HG02759 (cell line): ENCODE measurements at regions not wholly inside any gene's neighbourhood (a gene's known extent, or its start where the extent isn't known, plus 50 kb on each side); places are given as distances from the start of the nearest gene placed in this dataset.

Source experiments
- ATAC-seq: cut with Tn5 transposase; IDR thresholded peaks from one replicate; pipeline ENCODE4 v1.9.1; 2021; ENCODE audit warnings: mild to moderate bottlenecking, moderate library complexity; ENCODE audit not compliant: unreplicated experiment

- ATAC-seq = no peak
Observed at GRCh38 chr13:103405297-103405696, 339.1 kb upstream of the SLC10A2 start.

GRCh38 chr13:103403814-103404213, 337.6 kb upstream of the SLC10A2 start:
- no peak for ATAC-seq

DNA sequence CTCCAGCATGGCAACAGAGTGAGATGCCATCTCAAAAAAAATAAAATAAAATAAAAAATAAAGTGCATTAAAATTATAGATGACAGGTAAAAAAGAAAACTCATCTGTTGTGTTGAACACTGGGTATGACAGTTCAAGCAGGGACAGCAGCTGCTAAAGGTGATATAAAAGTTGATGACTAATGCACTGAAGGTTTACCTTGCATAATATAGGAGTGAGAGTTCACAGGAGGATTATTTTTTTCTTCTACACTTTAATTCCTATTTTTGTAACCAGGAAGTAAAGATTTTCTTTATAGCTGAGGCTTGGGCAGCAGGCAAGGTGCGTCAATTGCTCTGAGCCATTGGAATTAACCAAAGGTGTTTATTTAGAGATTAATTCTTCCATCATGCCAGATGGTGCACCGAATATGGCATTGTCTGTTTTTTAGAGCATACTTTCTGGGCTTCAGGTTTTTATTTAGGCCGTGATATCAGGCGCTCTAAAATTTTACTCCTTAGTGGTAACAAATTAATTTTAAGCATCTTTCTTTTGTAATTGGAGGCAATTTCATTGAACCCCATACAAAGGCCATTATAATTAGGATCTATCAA, 337.0 kb upstream of the SLC10A2 start:
- ATAC-seq = no peak

GRCh38 chr13:103395139-103395538, 328.9 kb upstream of the SLC10A2 start:
- ATAC-seq = no peak

GRCh38 chr13:103394618-103395017, 328.4 kb upstream of the SLC10A2 start:
- ATAC-seq = no peak

DNA sequence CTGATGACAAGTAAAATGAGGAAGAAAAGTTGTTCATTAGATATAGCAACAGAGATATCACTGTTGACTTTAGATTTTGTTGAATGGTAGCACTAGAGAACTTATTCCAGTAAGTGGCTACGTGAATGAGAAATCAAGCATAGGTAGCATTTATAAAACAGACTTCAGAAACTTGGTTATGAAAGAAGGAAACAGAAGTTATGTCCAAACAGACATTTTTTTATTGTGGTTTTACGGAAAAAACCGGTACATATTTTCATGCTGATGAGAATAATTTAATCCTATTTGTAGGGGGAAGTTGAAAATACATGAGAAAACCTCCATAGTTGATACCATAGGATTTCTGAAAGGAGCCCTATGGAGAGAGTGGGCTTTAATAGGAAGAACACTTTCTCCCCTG, 325.7 kb upstream of the SLC10A2 start:
- no peak for ATAC-seq

- ATAC-seq = no peak
Observed at GRCh38 chr13:103388839-103389238, 322.6 kb upstream of the SLC10A2 start.

DNA sequence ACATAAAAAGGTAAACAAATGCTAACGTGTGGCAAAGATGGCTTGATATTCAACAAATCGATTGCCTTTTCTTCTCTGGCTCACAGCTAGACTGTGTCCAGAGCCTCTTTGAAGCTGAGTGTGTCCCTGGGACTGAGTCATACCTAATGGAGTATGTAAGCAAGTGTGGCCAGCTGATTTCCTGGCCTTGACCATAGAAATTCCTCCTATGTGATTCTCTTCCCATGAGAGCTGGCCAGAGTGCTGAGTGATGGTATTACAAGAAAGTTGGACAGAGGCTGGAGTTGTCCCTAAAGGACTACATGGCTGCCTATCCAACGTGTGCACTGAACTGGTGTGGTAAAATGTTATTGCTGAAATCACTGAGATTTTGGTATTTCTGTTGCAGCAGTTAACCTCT, 320.1 kb upstream of the SLC10A2 start:
- ATAC-seq = no peak

DNA sequence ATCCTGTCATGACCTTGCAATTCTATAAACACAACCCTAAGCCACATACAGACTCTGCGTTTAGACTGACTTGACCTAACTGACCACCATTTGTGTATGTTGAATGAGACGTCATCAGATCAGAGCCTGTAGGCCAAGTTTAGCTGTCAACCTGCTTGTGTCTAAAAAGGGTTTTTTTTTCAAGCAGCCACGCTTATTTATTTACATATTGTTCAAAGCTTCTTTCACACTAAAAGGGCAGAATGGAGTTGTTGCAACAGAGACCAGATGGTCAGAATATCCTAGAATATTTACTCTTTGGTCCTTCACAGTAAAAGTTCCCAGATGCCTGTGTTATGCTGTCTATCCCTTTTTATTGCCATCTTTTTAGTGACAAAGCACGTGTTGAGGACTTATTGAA, 307.7 kb upstream of the SLC10A2 start:
- ATAC-seq = no peak

DNA sequence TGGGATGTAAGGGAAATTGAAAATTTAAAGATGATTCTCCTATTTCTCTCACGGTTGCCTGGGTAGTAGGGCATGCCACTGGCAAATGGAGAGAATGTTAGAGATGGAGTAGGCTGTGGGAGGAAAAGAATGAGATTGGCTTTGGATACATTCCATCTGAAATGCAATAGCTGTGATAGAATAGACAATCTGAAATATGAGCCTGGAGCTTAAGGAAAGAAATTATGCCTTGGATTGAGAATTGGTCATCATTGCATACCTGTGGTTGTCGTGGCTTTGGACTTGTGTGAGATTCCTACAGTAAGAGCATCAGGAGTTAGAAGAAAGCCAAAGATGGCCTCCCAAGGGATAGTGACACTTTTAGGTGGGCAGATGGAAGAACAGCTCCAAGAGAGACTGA, 305.1 kb upstream of the SLC10A2 start:
- no peak for ATAC-seq

DNA sequence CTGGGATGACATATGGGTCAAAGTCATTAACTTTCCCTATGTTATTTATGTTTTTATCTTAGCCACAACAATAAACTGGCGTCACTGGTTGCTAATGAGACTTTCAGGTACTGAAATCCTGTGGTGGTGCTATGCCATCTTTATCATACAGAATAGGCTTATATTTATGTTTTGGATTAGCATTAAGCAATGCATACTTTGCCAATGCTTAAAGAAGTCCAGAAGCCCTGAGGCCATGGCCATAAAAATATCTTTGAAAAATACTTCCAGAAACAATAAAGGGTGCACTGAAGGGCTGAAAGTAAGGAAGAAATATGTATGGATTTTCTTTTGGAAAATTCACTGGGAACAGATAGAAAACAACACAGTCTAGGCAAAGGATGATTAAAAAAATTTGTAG, 304.6 kb upstream of the SLC10A2 start:
- no peak for ATAC-seq

DNA sequence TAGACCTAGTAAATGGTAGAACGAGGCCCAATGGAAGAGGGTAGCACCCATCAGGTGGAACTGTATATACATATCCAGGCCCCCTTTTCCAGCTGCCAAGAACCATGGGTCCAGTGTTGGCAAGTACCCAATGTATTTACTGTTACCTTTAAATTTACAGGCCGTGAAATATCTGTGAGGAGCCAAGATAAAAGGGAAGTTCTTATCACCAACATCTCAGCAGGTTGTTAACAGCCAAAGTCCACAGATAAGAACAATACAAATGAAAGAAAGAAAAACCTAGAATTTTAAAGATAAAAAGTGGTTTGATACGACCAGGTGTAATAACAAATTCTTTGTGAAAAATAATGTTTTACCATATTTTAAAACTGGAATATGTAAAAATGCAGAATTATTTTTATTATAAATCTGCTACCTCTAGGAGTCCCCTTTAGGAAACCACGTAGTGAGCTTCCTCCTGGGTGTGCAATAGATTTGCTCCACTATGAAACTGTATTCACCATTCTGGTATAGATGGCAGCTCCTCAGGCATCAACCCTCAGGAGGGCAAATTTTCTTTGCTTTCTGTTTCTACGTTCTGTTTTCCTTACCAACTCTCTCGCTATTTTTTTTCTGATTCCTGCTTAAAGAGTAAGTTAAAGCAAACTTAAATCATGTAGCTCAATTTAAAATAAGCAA, 292.2 kb upstream of the SLC10A2 start:
- no peak for ATAC-seq

- ATAC-seq = no peak
Observed at GRCh38 chr13:103356226-103356864, 290.1 kb upstream of the SLC10A2 start.

- no peak for ATAC-seq
Observed at GRCh38 chr13:103354171-103354570, 288.0 kb upstream of the SLC10A2 start.

- no peak for ATAC-seq
Observed at GRCh38 chr13:103351035-103351828, 285.0 kb upstream of the SLC10A2 start.

- ATAC-seq = no peak
Observed at GRCh38 chr13:103350147-103350546, 283.9 kb upstream of the SLC10A2 start.

- ATAC-seq = no peak
Observed at GRCh38 chr13:103349211-103349980, 283.2 kb upstream of the SLC10A2 start.

DNA sequence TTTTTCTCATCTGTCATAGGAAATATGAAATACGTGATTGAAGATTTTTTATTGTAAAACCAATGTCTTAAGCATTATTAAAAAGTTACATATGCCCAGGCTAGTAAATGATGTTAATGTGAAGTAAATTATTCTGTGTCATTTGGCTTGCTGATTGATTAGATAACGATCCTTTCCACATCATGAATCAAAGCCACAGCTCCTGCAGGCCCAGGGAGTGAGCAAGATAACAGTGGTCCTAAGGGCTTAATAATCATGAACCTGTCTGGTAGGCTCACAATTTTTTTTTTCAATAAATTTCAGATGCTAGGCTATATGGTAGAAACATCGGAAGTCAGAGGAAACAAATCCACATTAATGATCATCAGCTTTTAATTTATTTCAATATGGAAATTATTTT, 269.0 kb upstream of the SLC10A2 start:
- ATAC-seq = no peak

GRCh38 chr13:103331924-103332323, 265.7 kb upstream of the SLC10A2 start:
- no peak for ATAC-seq

GRCh38 chr13:103328899-103329298, 262.7 kb upstream of the SLC10A2 start:
- ATAC-seq = no peak

DNA sequence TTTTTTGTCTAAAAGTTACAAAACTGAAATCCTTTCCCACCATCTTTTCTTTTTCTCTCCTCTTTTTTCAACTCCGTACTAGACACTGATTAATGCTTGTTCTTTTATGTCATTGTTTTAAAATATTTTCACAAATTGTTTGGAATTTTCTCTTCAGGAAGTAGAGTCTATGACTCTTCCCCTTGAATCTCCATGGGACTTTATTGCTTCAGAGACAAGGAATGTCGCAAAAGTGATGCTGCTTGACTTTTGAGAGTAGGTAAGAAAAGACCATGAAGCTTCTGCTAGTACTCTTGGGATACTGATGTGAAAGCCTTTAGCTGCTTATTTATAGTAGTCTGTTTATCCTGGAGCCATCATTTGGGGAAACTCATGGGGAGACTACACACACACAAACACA, 260.1 kb upstream of the SLC10A2 start:
- no peak for ATAC-seq
